Stimulated activated CD8-positive, alpha-beta memory T cell treated with anti-CD3 and anti-CD28 coated beads, Interleukin-2, amount 100 ng/mL, for 48 hours (primary cell): ENCODE measurements at regions not wholly inside any gene's neighbourhood (a gene's known extent, or its start where the extent isn't known, plus 50 kb on each side); places are given as distances from the start of the nearest gene placed in this dataset.

Experiments
- DNase-seq, 2 donors: peaks; one replicate each; pipeline ENCODE4 v3.0.0-alpha.2; 2020; ENCODE audit warnings: low read depth in 2 of 2

DNA sequence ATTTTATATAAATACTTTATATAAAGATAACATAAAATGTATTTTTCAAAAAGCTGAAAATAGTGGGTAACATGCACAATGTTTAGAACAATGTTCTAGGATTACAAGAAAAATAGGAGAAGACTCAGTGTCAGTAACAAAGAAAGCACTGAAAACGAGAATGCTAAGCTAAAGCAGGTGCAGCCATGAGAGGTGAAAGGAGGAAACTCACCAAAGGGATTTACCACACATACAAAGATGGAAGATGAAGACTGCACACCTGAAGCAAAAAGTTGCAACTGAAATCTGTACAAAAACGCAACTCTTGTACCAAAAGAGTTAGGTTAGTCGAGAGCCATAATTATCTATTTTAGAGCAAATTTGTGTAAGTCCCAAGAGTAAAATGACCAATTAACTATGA, 1176.1 kb downstream of the LRFN5 start:
- no peak for DNase-seq

DNA sequence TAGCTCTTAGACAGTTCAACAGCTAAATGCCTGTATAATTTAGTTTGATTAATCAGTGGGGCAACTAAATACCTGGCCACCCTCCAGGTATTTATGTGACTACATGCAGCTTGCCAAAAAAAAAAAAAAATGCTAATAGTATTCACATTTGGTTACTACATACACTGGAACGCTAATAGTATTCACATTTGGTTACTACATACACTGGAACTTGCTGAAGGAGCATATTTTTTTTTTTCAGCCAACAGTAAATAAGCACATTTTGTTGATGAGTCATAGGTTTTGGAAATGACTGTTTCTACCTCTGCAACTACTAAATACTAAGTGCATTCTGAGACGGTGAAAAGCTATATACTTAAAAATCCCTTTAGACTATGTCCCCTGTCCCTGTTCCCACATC, 1172.3 kb downstream of the LRFN5 start:
- DNase-seq = no peak

- DNase-seq = no peak
Observed at GRCh38 chr14:42750771-42751170, 1144.1 kb downstream of the LRFN5 start.

- no peak for DNase-seq
Observed at GRCh38 chr14:42742084-42742483, 1135.4 kb downstream of the LRFN5 start.

GRCh38 chr14:42736408-42736807, 1129.7 kb downstream of the LRFN5 start:
- no peak for DNase-seq

DNA sequence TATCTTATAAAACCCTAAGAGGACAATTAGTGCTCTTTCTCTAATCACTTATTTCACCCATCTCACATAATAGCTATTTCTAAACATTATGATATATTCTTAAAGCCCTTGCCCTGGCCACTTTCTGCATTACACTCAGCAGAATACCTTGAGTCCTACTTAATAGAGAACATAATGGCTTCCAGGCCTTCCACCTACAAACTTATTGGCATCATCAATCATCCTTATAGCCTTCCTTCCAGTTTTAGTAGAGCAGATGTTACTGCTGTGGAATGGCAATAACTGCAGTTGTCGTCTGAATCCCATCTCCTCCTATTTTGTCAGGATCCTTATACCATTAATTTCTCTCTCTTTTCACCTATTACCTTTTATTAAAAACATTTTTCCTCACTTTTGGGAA, 1127.4 kb downstream of the LRFN5 start:
- DNase-seq = no peak

DNA sequence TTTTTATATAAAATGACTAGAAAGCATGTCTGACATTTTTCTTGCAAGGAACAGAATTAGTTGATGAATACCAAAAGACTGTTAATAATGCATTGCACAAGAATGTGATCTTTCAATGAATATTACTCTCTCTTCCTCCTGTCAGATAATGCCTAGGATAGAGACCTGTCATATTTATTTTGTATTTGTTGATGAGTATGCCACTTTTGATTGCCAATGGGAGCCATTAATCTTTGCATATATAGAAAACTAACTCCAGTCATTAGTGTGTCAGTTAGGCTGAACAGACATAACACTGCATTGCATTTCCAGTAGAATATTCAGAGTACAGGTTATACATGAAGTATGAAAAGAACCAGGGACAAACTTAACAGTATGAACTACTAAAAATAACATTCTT, 1125.3 kb downstream of the LRFN5 start:
- no peak for DNase-seq

DNA sequence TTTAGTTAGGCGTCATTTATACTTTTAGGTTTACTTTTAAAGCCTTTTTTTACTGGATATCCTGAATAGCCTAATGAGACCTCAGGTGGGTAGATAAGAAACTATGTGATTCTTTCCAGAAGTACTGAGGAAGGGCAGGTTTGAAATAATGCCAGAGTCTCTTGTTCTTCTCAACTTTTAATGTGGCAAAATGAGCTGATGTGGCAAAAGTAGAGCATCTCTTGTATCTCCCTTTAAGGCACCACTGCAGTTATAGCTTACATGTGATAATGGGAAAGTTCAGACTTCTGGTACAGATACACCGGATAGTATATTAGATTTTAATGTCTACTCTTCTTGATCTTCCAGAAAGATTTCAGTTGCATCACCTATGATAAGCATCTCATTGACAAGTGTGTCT, 1124.8 kb downstream of the LRFN5 start:
- DNase-seq = no peak

DNA sequence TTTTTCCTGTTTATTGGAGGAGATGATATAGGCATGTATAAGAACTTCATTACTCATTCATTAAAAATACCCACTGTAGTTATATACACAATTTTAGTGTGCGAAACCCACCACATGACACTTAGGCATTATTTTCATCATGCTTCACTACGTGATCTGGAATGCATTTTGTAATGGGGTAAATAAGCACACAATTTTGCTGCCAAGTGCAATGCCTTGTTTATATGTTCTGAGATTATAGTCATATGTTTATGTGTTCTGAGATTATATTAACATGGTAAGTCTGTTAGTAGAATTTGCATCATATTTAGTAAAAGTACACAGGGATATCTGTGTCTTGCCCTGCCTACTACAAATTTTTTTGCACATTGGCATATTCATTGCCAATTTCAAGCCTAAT, 1123.0 kb downstream of the LRFN5 start:
- no peak for DNase-seq

DNA sequence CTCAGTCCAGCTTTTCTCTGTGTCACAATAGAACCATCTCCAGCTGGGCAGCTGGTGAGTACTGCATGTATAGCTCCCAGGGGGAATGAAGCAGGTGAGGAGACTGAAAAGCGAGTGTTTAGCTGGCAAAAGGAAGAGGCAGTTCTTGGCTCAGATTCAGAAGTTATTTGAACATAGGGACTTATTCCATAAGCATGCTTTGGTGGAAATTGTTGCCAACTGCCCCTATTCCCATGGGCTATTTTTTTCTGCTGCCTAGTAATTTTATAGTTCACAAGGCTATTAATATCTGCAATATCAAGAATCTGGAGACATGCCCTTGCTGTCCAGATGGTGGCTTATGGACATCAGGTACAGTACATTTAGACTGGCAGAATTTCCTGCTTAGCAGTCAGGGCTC, 1112.7 kb downstream of the LRFN5 start:
- no peak for DNase-seq

DNA sequence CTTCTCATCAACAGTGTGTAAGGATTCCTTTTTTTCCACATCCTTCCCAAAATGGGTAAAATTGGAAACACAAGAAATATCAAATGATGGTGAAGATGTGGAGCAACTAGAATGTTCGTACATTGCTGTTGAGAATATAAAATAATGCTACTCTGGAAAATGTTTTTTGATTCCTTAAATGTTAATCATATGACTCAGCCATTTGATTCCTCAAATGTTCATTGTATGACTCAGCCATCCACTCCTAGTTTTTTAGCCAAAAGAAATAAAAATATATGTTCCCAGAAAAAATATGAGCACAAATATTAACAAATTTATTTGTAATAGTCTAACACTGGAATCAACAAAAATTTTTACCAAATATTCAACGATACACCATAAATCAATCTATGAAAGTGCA, 1108.6 kb downstream of the LRFN5 start:
- no peak for DNase-seq

DNA sequence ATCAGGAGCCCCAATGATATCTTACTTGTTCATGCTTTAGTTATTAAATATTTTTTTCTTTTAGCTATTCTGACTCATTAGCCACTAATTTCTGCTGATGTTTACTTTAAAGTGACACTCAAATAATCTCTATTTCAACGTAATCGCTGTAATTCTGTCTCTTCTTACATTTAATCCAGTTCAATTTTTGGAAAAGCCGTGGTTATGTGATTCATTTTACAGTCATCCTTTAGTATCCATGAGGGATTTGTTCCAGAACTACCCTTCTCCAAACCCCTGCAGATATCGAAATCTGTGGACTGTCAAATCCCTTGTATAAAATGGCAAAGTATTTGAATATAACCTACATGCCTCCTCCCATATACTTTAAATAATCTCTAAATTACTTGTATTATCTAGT, 1103.4 kb downstream of the LRFN5 start:
- no peak for DNase-seq

DNA sequence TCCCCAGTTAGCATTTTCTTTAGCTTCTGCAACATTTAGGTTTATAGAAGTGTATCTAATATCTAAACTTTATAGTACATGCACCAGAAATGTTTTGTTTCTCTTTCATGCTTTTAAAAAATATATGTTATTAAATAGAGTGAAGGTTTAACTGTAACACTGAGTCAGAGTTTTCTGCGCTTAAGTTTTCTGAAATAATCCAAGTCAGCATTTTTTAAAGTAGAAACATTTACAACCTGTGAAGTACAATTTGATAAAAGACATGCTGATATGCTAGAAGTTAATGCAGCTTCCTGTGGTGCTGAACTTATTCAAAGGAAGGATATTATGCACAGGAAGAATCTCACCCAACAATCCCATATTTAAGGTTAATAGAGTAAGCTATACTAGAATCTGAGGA, 1096.8 kb downstream of the LRFN5 start:
- DNase-seq = no peak

GRCh38 chr14:42687421-42687820, 1080.7 kb downstream of the LRFN5 start:
- DNase-seq = no peak

DNA sequence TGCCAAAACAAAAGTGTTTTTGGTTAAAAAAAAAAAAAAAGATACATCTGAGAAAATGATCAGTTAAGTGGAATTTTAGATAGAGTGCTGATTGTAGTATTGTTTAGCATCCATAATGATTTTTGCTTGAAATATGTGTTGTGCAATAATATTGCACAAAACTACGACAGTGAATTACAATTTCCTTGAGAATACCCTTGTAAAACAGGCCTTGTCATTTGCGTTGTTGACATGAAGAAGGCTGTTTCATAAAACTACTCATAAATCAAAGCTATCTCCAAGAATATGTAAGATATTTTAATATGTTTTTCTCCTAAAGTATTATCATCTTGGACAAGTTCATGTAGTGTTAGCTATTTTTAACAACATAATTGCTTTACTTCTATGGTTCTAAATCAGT, 1077.0 kb downstream of the LRFN5 start:
- no peak for DNase-seq

- DNase-seq = no peak
Observed at GRCh38 chr14:42676636-42677035, 1070.0 kb downstream of the LRFN5 start.

DNA sequence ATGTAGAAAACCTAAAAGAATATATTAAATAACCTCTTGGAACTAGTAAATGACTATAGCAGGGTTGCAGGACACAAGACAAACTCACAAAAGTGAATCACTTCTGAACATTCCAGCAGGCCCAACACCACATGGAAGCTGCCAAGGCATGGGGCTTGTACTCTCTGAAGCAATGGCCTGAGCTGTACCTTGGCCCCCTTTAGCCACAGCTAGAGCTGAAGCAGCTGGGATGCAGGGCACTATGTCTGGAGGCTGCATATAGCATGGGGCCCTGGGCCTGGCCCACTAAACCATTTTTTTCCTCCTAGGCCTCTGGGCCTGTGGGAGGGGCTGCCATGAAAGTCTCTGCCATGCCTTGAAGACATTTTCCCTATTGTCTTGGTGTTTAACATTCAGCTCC, 1067.3 kb downstream of the LRFN5 start:
- no peak for DNase-seq

DNA sequence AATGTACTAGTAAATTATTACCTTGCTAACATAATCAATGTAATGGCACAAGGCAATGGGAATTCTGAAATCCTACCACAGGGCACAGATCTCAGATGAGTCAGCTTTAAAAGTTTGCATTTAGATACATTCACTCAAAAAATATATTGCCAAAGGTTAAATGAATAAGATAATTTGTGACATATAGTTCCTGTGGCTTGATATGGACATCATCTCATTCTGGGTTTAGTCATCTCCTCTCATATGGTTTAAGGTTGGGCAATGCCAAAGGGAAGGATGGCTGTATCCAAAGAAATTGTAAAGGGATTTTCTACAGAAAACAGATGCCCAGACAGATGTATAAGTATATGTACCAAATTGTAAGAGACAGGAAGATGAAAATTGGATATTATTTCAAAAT, 1065.0 kb downstream of the LRFN5 start:
- no peak for DNase-seq

DNA sequence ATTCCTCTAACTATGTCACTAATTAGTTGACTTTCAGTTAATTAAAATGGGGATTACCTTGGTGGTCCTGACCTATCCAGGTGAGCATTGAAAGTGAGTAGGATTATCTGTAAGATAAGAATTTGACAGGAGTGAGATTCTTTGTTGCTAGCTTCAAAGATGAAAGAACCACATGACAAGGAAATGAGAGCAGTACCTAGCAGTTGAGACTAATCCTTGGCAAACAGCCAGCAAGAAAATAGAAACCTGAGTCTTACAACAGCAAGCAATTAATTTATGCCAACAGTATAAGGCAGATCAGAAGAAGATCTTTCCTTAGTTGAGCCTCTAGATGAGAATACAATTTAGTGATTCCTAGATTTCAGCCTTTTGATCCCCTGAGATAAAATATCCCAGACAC, 1058.4 kb downstream of the LRFN5 start:
- no peak for DNase-seq

GRCh38 chr14:42664190-42664589, 1057.5 kb downstream of the LRFN5 start:
- no peak for DNase-seq

- no peak for DNase-seq
Observed at GRCh38 chr14:42654707-42655106, 1048.0 kb downstream of the LRFN5 start.

DNA sequence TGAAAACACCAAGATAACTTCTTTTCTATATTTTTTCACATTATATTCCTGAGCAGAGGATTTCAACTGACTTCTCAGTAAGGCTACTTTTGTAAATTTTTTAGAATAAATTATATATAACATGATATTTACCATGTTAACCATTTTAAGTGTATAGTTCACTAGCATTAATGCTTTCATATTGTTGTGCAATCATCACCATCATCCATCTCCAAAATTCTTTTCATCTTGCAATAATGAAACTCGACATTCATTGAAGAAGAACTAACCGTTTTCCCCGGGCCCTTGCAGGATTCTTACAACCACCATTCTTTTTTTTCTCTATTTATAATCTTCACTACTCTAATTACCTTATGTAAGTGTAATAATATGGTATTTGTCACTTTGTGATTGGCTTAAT, 1036.1 kb downstream of the LRFN5 start:
- DNase-seq = no peak

DNA sequence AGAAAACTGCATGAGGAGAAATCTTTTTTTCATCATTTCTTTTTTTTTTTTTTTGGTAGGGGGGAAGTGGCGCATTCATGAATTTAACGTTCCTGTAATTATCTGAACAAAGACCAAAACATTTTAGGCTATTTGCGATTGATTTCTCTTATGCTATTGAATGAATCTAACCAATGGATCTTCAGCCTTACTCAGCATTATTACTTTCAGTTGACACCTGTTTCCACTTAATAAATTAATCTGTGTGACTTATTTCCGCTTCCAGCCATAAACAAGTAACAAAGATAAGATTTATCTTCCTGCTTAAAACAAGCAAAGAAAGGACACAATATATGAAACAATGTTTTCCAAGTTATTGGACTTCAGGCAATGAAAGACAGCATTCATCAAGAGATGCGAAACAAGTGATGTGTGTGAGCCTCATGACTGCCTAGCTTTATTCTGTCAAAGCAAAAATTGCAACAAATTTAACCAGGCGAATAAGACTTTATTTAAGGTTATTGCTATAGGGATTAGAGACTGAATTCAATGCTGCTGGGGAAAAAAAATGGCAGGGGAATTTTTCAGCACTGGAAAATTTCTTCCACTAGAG, 1026.9 kb downstream of the LRFN5 start:
- DNase-seq = no peak

GRCh38 chr14:42629553-42629952, 1022.9 kb downstream of the LRFN5 start:
- no peak for DNase-seq

GRCh38 chr14:42628602-42629001, 1021.9 kb downstream of the LRFN5 start:
- no peak for DNase-seq
